ENCODE measurements at regions not wholly inside any gene's neighbourhood (a gene's known extent, or its start where the extent isn't known, plus 50 kb on each side); places are given as distances from the start of the nearest gene placed in this dataset.

DNA sequence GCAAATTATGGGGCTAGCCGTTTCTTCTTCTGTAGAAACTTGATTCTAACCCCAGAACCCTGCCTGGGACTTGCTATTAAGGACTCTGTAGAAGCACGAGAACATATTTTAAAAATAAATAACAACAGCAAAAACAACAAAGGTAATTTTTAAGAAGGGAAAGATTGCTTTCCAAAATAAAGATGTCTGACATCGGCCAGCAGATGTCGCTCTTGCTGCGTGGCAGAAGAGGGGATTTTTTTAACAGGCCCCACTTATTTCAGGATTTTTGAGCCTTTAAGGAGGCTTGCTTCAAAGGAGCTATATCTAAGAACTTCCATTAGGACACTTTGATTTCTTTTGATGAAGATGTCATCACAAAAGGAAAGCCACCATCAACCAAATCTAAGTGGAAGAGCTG, 62.8 kb upstream of the EGFL6 start:
- TF ChIP-seq POLR2A (IDR thresholded peaks at IDR 0.05; ENCODE audit: low read depth, low read length) (no peak), PAX5 (IDR thresholded peaks at IDR 0.05; ENCODE audit: insufficient read depth, low read length, severe bottlenecking) (no peak)
